Effector memory CD8-positive, alpha-beta T cell (primary cell): ENCODE measurements at regions not wholly inside any gene's neighbourhood (a gene's known extent, or its start where the extent isn't known, plus 50 kb on each side); places are given as distances from the start of the nearest gene placed in this dataset.

Experiments
- ATAC-seq: fragments of 150-1000 bp; cut with Tn5 transposase; replicated peaks from 2 replicates; pipeline ENCODE4 v1.10.0; 2021; ENCODE audit warnings: mild to moderate bottlenecking, moderate library complexity
- DNase-seq, 3 experiments: peaks; one replicate each; pipeline ENCODE4 v3.0.0; 2021
- H3K27ac Mint-ChIP-seq, 2 donors: one replicate each; pipeline ENCODE4 v1.8.0; 2022; ENCODE audit warnings: mild to moderate bottlenecking in 2 of 2, mixed read lengths in 2 of 2, moderate library complexity in 2 of 2
- H3K27me3 Mint-ChIP-seq, 2 donors: one replicate each; pipeline ENCODE4 v1.8.0; 2022; ENCODE audit warnings: mixed read lengths in 2 of 2
- H3K36me3 Mint-ChIP-seq: one replicate; pipeline ENCODE4 v1.8.0; 2022; ENCODE audit warnings: mild to moderate bottlenecking, moderate library complexity, mixed read lengths; ENCODE audit not compliant: insufficient read depth
- H3K4me1 Mint-ChIP-seq, 2 donors: one replicate each; pipeline ENCODE4 v1.8.0; 2022; ENCODE audit warnings: low read depth in 2 of 2, mixed read lengths in 2 of 2
- H3K4me3 Mint-ChIP-seq, 2 donors: one replicate each; pipeline ENCODE4 v1.8.0; 2022; ENCODE audit warnings: mild to moderate bottlenecking in 2 of 2, mixed read lengths in 2 of 2, moderate library complexity in 2 of 2
- H3K9me3 Mint-ChIP-seq, 2 donors: one replicate each; pipeline ENCODE4 v1.8.0; 2022; ENCODE audit warnings: mixed read lengths in 2 of 2

GRCh38 chr18:47594621-47595086, 335.8 kb downstream of the SMAD2 start:
- no peaks in the 10 kb centered on the region for H3K9me3 Mint-ChIP-seq
- no peak overlapping the region for H3K27ac Mint-ChIP-seq
- no peak for DNase-seq
- no peak for ATAC-seq
- H3K4me3 Mint-ChIP-seq: no peak overlapping the region
- no peaks in the 10 kb centered on the region for H3K36me3 Mint-ChIP-seq
- H3K27me3 Mint-ChIP-seq: peaks cover 28 to 56% of the 10 kb centered on the region in 2 donors
- no peaks in the 10 kb centered on the region for H3K4me1 Mint-ChIP-seq

- Mint-ChIP-seq H3K4me3 (no peak overlapping the region), H3K27ac (no peak overlapping the region), H3K27me3 (peaks cover 28 to 56% of the 10 kb centered on the region in 2 donors), H3K4me1 (no peaks in the 10 kb centered on the region), H3K36me3 (no peaks in the 10 kb centered on the region), H3K9me3 (no peaks in the 10 kb centered on the region)
- ATAC-seq (no peak), DNase-seq (no peak)
These were observed 336.6 kb downstream of the SMAD2 start for GRCh38 chr18:47593744-47594472.

- Mint-ChIP-seq H3K9me3 (no peaks in the 10 kb centered on the region), H3K36me3 (no peaks in the 10 kb centered on the region), H3K4me1 (no peaks in the 10 kb centered on the region), H3K27me3 (peaks cover 28 to 45% of the 10 kb centered on the region in 2 donors), H3K27ac (no peak overlapping the region), H3K4me3 (no peak overlapping the region)
- DNase-seq (no peak), ATAC-seq (no peak)
These were observed 339.0 kb downstream of the SMAD2 start for GRCh38 chr18:47591429-47591828.

GRCh38 chr18:47587587-47587986, 336.1 kb upstream of the SKOR2 start:
- Mint-ChIP-seq H3K27ac (no peak overlapping the region), H3K4me3 (no peak overlapping the region), H3K4me1 (no peaks in the 10 kb centered on the region), H3K9me3 (no peaks in the 10 kb centered on the region), H3K27me3 (peaks cover 5 to 33% of the 10 kb centered on the region in 2 donors), H3K36me3 (peaks cover 2% of the 10 kb centered on the region)
- ATAC-seq (no peak), DNase-seq (no peak)

GRCh38 chr18:47586418-47587070, 335.1 kb upstream of the SKOR2 start:
- Mint-ChIP-seq H3K9me3 (no peaks in the 10 kb centered on the region), H3K4me3 (no peak overlapping the region), H3K27me3 (peaks cover 0 to 26% of the 10 kb centered on the region in 2 donors)

GRCh38 chr18:47585914-47586313, 334.5 kb upstream of the SKOR2 start:
- ATAC-seq (no peak), DNase-seq (no peak)
- H3K4me1 Mint-ChIP-seq: no peaks in the 10 kb centered on the region
- H3K9me3 Mint-ChIP-seq: no peaks in the 10 kb centered on the region
- peaks cover 2% of the 10 kb centered on the region for H3K36me3 Mint-ChIP-seq
- H3K27ac Mint-ChIP-seq: no peak overlapping the region
- H3K4me3 Mint-ChIP-seq: no peak overlapping the region
- H3K27me3 Mint-ChIP-seq: peaks cover 0 to 19% of the 10 kb centered on the region in 2 donors

More at GRCh38 chr18:47586418-47587070, 335.1 kb upstream of the SKOR2 start:
- no peaks in the 10 kb centered on the region for H3K4me1 Mint-ChIP-seq
- no peak for DNase-seq
- ATAC-seq: no peak
- H3K27ac Mint-ChIP-seq: no peak overlapping the region
- H3K36me3 Mint-ChIP-seq: peaks cover 2% of the 10 kb centered on the region

- Mint-ChIP-seq H3K27me3 (peaks cover 0 to 27% of the 10 kb centered on the region in 2 donors), H3K4me1 (no peaks in the 10 kb centered on the region), H3K27ac (no peak overlapping the region), H3K4me3 (no peak overlapping the region), H3K9me3 (no peaks in the 10 kb centered on the region), H3K36me3 (peaks cover 2% of the 10 kb centered on the region)
- DNase-seq (no peak), ATAC-seq (no peak)
These were observed 333.7 kb upstream of the SKOR2 start for GRCh38 chr18:47585136-47585535.

- H3K4me3 Mint-ChIP-seq: no peak overlapping the region
- no peaks in the 10 kb centered on the region for H3K4me1 Mint-ChIP-seq
- peaks cover 2% of the 10 kb centered on the region for H3K36me3 Mint-ChIP-seq
- ATAC-seq (no peak), DNase-seq (no peak)
- no peaks in the 10 kb centered on the region for H3K9me3 Mint-ChIP-seq
- H3K27me3 Mint-ChIP-seq: peaks cover 0 to 42% of the 10 kb centered on the region in 2 donors
- H3K27ac Mint-ChIP-seq: no peak overlapping the region
These were observed 330.6 kb upstream of the SKOR2 start for GRCh38 chr18:47582093-47582492.

- no peaks in the 10 kb centered on the region for H3K4me1 Mint-ChIP-seq
- H3K4me3 Mint-ChIP-seq: no peak overlapping the region
- H3K27me3 Mint-ChIP-seq: peaks cover 0 to 41% of the 10 kb centered on the region in 2 donors
- DNase-seq: no peak
- no peak for ATAC-seq
- H3K9me3 Mint-ChIP-seq: no peaks in the 10 kb centered on the region
- H3K27ac Mint-ChIP-seq: no peak overlapping the region
- H3K36me3 Mint-ChIP-seq: no peaks in the 10 kb centered on the region
These were observed 326.1 kb upstream of the SKOR2 start for GRCh38 chr18:47577520-47577919.

- Mint-ChIP-seq H3K4me3 (no peak overlapping the region), H3K36me3 (no peaks in the 10 kb centered on the region), H3K4me1 (no peaks in the 10 kb centered on the region), H3K27me3 (peaks cover 0 to 29% of the 10 kb centered on the region in 2 donors), H3K9me3 (no peaks in the 10 kb centered on the region), H3K27ac (no peak overlapping the region)
- ATAC-seq (no peak), DNase-seq (no peak)
These were observed 323.5 kb upstream of the SKOR2 start for GRCh38 chr18:47574966-47575365.

GRCh38 chr18:47571957-47572356, 320.5 kb upstream of the SKOR2 start:
- no peak for DNase-seq

GRCh38 chr18:47566809-47567208, 315.3 kb upstream of the SKOR2 start:
- ATAC-seq (no peak), DNase-seq (no peak)
- no peaks in the 10 kb centered on the region for H3K4me1 Mint-ChIP-seq
- H3K27me3 Mint-ChIP-seq: peaks cover 3 to 26% of the 10 kb centered on the region in 2 donors
- no peaks in the 10 kb centered on the region for H3K9me3 Mint-ChIP-seq
- no peak overlapping the region for H3K27ac Mint-ChIP-seq
- H3K36me3 Mint-ChIP-seq: no peaks in the 10 kb centered on the region
- H3K4me3 Mint-ChIP-seq: no peak overlapping the region

More at GRCh38 chr18:47571957-47572356, 320.5 kb upstream of the SKOR2 start:
- no peak overlapping the region for H3K27ac Mint-ChIP-seq
- H3K9me3 Mint-ChIP-seq: no peaks in the 10 kb centered on the region
- H3K36me3 Mint-ChIP-seq: no peaks in the 10 kb centered on the region
- peaks cover 0 to 36% of the 10 kb centered on the region in 2 donors for H3K27me3 Mint-ChIP-seq
- H3K4me3 Mint-ChIP-seq: no peak overlapping the region
- H3K4me1 Mint-ChIP-seq: no peaks in the 10 kb centered on the region
- no peak for ATAC-seq

- peaks cover 39 to 47% of the 10 kb centered on the region in 2 donors for H3K27me3 Mint-ChIP-seq
- no peaks in the 10 kb centered on the region for H3K36me3 Mint-ChIP-seq
- DNase-seq (no peak), ATAC-seq (no peak)
- no peaks in the 10 kb centered on the region for H3K4me1 Mint-ChIP-seq
- no peak overlapping the region for H3K27ac Mint-ChIP-seq
- no peaks in the 10 kb centered on the region for H3K9me3 Mint-ChIP-seq
- no peak overlapping the region for H3K4me3 Mint-ChIP-seq
These were observed 309.6 kb upstream of the SKOR2 start for GRCh38 chr18:47560723-47561715.
